ENCODE measurements at regions not wholly inside any gene's neighbourhood (a gene's known extent, or its start where the extent isn't known, plus 50 kb on each side); places are given as distances from the start of the nearest gene placed in this dataset.
"Not testable (repeated sequence)": the region's sequence is repeated elsewhere in the genome, so short reads cannot be mapped to it uniquely, and the experiment has no call there.

DNA sequence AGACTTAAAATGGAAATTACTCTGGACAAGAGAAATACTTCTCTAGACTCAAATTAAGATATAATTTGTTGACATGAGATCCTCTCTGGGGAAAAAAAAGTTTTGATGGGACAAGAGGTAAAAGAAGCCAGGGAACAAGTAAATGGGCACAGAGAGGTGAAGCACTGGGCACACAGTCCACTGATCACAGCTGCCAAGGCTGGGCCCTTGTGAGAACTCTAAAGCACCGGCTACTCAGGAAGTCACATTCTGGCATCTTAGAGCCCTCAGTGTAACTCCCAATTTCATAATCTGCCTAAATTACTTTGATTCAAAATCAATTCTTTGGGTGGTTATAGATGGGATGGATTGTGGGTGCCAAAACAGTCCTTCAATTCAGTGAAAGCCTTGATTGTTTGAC lies 123.2 kb upstream of the CACNA2D1 start:
- peak in 5 of 58 donors; percentile 0 to 8 (median 4) for DNase-seq

DNA sequence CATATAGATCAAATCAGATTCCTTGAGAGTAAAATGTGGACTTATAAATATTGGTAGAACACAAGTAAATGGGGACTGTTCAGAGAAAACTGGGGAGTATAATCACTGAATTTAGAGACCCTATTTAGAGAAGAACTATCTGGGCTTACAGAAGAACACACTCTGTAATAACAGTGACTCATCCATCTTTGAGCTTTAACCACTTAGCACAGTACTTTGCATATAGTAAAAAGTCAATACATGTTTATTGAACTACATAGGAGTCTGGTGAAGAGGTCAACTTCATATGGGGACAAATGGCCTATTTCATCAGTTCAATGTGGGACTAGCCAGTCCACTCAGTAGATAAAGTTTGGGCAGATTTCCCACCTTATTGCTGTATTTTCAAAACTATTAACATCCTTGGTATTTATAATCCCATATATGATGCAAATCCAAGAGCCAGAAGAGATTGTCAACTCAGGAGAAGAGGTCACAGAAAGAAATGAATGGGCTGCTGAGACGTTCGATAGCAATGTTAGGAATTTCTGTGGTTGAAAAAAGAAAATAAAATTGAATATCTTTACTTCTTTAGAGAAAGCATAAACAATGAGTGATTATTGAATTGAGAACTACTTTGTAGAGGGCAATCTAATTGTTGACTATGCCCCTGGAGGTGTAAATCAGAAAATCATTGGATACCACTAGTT lies 119.3 kb upstream of the CACNA2D1 start:
- no peak for DNase-seq

DNA sequence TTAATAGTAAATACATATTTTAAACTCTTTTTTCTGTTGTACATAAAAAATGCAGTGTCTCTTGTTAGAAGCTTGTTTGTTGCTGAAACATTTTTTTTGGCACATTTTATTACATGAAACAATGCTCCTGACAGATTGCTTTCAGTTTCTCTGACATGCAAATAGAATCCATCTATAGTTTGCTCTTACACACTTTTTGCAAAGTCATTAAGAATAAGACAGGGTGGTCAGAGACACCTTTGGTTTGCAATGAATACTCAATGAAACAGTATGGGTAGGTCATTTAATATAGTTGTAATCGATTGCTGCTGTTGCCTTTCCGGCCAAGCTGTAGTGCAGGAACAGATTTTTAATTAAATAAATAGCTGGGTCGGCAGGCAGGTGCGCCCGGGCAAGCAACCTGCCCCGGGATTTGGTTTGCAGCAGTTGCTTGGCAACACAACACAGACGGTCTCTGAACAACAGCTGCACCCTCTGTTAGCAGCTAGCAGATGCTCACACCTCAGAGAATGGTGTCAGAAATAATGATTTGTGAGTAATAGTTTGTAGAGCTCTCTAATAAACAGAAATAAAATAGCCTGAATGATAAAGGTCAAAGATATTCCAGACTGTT lies 115.7 kb upstream of the CACNA2D1 start:
- DNase-seq, result peak in 6 of 58 donors; percentile 0 to 7 (median 4)

DNA sequence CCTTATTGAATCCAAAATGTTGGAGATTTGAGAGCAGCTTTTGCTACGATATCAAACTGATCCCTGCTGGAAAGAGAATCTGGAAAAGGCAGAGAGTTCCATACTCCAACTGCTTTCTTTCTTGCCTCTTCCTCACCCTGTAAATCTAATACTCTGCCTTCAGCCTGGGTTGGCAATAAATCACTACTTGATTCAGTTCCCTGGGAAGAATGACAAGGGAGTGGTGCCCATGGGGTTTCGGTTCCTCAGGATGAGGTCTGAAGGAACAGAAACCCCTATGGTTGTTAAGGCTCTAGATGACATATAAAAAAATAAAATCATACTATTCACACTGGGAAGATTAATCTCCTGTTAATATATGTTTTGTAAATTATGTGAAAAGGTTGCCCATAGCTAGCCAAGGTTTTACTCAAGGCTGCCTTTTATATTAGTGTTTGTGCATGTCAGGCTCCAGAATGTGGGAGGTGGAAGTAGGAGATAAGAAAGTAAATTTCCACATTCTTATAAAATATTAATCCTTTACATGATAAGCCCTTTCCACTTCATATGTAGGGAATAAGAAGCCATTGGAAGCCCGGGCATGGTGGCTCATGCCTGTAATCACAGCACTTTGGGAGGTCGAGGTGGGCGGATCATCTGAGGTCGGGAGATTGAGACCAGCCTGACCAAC lies 106.2 kb upstream of the CACNA2D1 start:
- DNase-seq, result no peak

DNA sequence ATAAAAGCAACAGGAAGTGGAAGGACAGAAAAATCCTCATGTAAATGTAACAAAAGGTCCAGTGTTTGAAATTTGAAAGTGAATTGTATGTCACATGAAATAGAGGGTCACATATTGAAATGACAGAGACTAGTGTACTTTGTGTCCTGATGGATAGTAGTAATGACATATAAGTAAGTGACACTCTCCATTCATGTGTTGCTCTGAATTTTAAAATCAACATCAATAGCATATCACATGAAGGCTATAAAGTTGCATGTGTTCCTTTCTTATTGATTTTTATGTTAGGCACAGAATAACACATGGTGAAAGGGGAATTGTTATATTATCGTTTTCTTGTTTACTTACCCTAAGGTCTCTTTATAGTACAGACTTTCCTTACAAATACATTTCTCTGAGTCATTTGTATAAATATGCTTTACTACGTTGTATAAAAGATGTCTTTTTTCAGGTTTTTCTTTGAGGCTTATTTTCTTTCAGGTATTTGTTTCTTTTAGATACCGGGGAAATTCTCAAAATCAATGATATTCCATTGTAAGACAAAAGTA lies 104.6 kb upstream of the CACNA2D1 start:
- DNase-seq, result no peak

GRCh38 chr7:82542665-82543064 lies 99.1 kb upstream of the CACNA2D1 start:
- no peak for DNase-seq

DNA sequence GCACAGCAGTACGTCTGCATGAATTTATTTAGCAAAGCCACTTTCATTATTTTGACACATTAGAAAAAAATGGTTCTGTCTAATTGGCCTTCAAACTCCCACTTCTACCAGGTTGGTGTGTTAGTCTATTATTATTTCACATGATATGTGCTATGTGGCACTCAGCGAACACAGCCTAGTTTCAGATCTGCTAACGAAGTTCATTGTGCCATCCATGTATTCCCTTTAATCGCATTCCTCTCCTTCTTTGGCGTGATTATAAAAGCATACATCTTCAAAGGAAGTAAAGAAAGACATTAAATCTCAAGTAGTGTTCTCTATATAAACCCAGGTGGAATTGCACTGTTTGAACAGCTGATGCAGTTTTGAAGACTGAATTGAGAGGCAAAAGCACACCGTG lies 96.4 kb upstream of the CACNA2D1 start:
- no peak for DNase-seq

DNA sequence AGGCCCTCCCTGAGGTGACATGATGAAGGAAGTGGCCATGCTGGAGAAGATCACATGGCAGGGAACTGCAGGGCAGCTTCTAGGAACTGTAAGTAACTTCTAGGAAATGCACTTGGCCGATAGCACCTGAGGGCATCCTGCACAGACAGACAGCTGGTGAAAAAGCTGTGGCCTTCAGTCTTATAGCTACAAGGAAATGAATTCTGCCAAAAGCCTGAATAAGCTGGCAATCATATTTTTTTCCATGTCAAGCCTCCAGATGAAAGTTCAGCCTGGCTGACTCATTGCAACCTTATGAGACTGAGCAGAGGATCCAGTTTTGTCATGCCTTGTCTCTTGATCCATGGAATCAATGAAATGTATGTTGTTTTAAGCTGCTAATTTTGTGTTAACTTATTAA lies 91.1 kb upstream of the CACNA2D1 start:
- no peak for DNase-seq

- no peak for DNase-seq
These were observed 86.8 kb upstream of the CACNA2D1 start for GRCh38 chr7:82530361-82530760.

DNA sequence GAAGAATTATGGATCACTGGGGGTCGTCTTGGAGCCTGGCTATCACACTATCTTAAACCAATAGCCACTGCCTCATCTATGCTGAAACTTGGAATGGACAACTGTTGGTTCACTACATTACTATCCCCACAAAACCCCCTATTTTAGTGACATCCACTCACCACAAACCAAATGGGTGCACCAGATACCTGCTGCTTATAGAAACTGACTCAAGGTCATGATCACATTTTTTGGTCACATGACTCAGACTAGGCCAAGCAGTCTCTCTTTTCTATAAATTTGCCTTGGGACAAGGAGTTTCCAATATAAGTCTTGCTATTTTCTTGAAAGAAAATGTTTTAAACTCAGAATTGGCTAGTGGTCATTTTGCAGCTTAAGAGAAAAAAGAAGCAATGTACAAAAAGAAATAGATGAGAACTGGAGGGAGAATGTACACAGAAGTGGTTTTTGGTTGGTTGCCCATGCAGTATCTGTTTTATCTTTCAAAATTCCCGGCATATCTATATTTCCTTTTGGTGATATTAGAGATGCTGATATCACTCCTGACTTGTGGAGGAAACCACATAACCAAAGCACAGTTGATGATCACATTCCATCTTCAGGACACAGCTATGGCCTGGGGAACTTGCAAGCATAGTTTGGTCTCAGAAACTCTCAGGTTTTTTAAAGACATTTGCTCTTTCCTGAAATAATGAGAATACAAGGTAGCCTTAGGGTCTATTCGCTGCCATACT lies 85.2 kb upstream of the CACNA2D1 start:
- DNase-seq, result no peak

DNA sequence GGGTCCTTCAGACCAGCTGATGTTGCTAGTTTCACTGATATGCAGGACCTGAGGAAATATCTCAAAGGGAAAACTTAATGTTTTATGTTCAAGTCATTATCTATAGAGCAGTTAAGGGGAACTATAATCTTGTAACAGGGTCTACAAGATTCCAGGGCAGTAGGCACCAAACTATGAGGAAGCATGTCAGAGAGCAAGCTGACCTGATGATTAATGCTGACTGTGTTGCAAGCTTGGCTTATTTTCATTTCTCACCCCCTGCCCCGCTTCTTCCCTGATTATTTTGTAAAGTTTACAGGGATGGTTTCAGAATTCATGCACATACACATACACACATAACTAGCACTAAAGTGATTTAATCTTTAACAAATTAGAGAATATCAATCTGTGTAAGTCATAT lies 84.3 kb upstream of the CACNA2D1 start:
- DNase-seq, result no peak

DNA sequence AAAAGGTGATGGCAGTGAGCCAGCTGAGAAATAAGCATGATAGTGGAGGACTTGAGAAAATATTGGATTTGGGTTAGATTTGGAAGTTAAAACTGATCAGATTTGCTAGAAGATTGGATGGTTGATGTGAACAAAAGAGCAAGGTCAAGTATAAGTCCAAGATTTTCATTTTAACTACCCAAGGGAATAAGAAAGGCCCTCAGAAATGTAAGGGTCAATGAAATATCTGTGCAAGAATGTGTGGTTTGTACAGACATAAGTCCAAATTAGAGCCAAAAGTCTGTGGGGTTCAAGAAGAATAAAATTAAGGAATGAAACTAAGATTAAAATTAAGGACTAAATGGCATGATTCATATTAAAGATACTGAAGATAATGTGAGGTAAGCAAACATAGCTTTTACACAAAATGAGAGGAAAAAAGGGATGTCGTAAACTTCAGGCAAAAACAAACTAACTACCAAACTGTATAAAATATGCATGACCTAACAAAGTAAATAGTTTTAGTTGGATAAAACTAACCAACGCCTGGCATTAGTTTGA lies 78.4 kb upstream of the CACNA2D1 start:
- DNase-seq, result no peak

DNA sequence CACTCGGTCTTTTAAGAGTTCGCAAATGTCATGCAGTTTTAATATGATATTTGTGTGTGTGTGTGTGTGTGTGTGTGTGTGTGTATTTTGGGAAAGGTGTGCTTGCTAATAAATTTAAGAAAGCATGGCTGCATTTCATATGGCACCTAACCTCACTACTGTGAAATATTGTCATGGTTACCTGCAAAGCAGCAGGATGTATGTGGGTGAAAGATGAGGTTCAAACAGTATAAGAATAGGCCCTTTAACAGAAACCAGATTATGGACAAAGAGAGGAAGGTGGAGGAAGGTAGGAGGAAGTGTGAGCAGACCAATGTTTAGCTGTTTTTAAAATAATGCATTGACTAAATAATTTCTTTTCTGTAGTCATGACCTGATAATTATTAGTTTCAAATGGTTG lies 73.5 kb upstream of the CACNA2D1 start:
- no peak for DNase-seq

GRCh38 chr7:82511542-82511941 lies 68.0 kb upstream of the CACNA2D1 start:
- DNase-seq, result no peak

- DNase-seq, result no peak
These were observed 64.5 kb upstream of the CACNA2D1 start for GRCh38 chr7:82507976-82508677.

- peak in 1 of 58 donors; percentile 3 for DNase-seq
These were observed 63.9 kb upstream of the CACNA2D1 start for GRCh38 chr7:82507365-82507975.

- DNase-seq, result peak in 40 of 58 donors; percentile 4 to 73 (median 28)
These were observed 63.1 kb upstream of the CACNA2D1 start for GRCh38 chr7:82506702-82507101.

GRCh38 chr7:82506208-82506607 lies 62.6 kb upstream of the CACNA2D1 start:
- no peak for DNase-seq

GRCh38 chr7:82501346-82501745 lies 57.8 kb upstream of the CACNA2D1 start:
- no peak for DNase-seq

- not testable (repeated sequence) for DNase-seq
These were observed 56.0 kb upstream of the CACNA2D1 start for GRCh38 chr7:82499546-82499945.

Measured in anterior cingulate cortex (tissue), 58 donors.